ENCODE measurements at regions not wholly inside any gene's neighbourhood (a gene's known extent, or its start where the extent isn't known, plus 50 kb on each side); places are given as distances from the start of the nearest gene placed in this dataset.
"Not testable (repeated sequence)": the region's sequence is repeated elsewhere in the genome, so short reads cannot be mapped to it uniquely, and the experiment has no call there.

GRCh38 chr5:25446061-25446420 lies 801.3 kb upstream of the CDH10 start:
- not testable (repeated sequence) for TF ChIP-seq CTCF (conservative IDR thresholded peaks at IDR 0.05; ENCODE audit: low read depth, low read length); EZH2 (IDR thresholded peaks at IDR 0.05; ENCODE audit: low read length, unreplicated experiment)
